Effector CD8-positive, alpha-beta T cell (primary cell): ENCODE measurements at regions not wholly inside any gene's neighbourhood (a gene's known extent, or its start where the extent isn't known, plus 50 kb on each side); places are given as distances from the start of the nearest gene placed in this dataset.
"Not testable (repeated sequence)": the region's sequence is repeated elsewhere in the genome, so short reads cannot be mapped to it uniquely, and the experiment has no call there.

ENCODE experiments used
- DNase-seq: peaks from one replicate; lab custom pipeline; 2025; lab: John Stamatoyannopoulos, UW

- DNase-seq, result no peak
Measured at GRCh38 chr3:177842743-177843734, 645.8 kb upstream of the TBL1XR1 start.

- no peak for DNase-seq
Measured at GRCh38 chr3:177852001-177852807, 654.9 kb upstream of the TBL1XR1 start.

GRCh38 chr3:177855021-177855420 lies 657.7 kb upstream of the TBL1XR1 start:
- DNase-seq, result no peak

GRCh38 chr3:177860184-177860583 lies 662.9 kb upstream of the TBL1XR1 start:
- DNase-seq, result no peak

- DNase-seq, result no peak
Measured at GRCh38 chr3:177862962-177863491, 665.7 kb upstream of the TBL1XR1 start.

GRCh38 chr3:177871267-177871666 lies 665.0 kb upstream of the KCNMB2 start:
- not testable (repeated sequence) for DNase-seq

- DNase-seq, result no peak
Measured at GRCh38 chr3:177878192-177878591, 658.0 kb upstream of the KCNMB2 start.

GRCh38 chr3:177878957-177879356 lies 657.3 kb upstream of the KCNMB2 start:
- DNase-seq, result no peak

GRCh38 chr3:177881351-177881750 lies 654.9 kb upstream of the KCNMB2 start:
- no peak for DNase-seq

GRCh38 chr3:177882124-177882648 lies 654.0 kb upstream of the KCNMB2 start:
- no peak for DNase-seq

- no peak for DNase-seq
Measured at GRCh38 chr3:177883091-177883490, 653.1 kb upstream of the KCNMB2 start.

GRCh38 chr3:177883957-177884356 lies 652.3 kb upstream of the KCNMB2 start:
- no peak for DNase-seq

- DNase-seq, result no peak
Measured at GRCh38 chr3:177885063-177885462, 651.2 kb upstream of the KCNMB2 start.

GRCh38 chr3:177886501-177886900 lies 649.7 kb upstream of the KCNMB2 start:
- no peak for DNase-seq

- DNase-seq, result no peak
Measured at GRCh38 chr3:177887475-177887874, 648.8 kb upstream of the KCNMB2 start.

- no peak for DNase-seq
Measured at GRCh38 chr3:177889161-177889560, 647.1 kb upstream of the KCNMB2 start.

GRCh38 chr3:177889652-177890358 lies 646.4 kb upstream of the KCNMB2 start:
- DNase-seq, result no peak

- DNase-seq, result no peak
Measured at GRCh38 chr3:177890359-177890683, 645.9 kb upstream of the KCNMB2 start.

GRCh38 chr3:177891569-177891968 lies 644.7 kb upstream of the KCNMB2 start:
- DNase-seq, result not testable (repeated sequence)

GRCh38 chr3:177893331-177893730 lies 642.9 kb upstream of the KCNMB2 start:
- DNase-seq, result no peak

GRCh38 chr3:177894081-177894728 lies 642.0 kb upstream of the KCNMB2 start:
- DNase-seq, result no peak
